Neural progenitor cell (in vitro differentiated cells): ENCODE measurements at regions not wholly inside any gene's neighbourhood (a gene's known extent, or its start where the extent isn't known, plus 50 kb on each side); places are given as distances from the start of the nearest gene placed in this dataset.

Experiments
- DNase-seq: peaks from one replicate; pipeline ENCODE4 v3.0.0-alpha.2; 2016; ENCODE audit warnings: low spot score
- H2AFZ ChIP-seq: fragments of 200-600 bp; sonication (generic); replicated peaks from 2 replicates; pipeline ENCODE4 v1.6.1; 2016; ENCODE audit warnings: antibody characterized with exemption
- H3F3A ChIP-seq: fragments of 200-600 bp; sonication (generic); 2 replicates; pipeline ENCODE4 v1.6.1; 2016; ENCODE audit warnings: antibody characterized with exemption, low read depth
- H3K27ac ChIP-seq: fragments of 200-600 bp; sonication (generic); 2 replicates; pipeline ENCODE4 v1.5.1; 2016; ENCODE audit warnings: mild to moderate bottlenecking
- H3K27me3 ChIP-seq: fragments of 200-600 bp; sonication (generic); 2 replicates; pipeline ENCODE4 v1.6.1; 2016; ENCODE audit warnings: mild to moderate bottlenecking, moderate library complexity
- H3K36me3 ChIP-seq: fragments of 200-600 bp; sonication (generic); 2 replicates; pipeline ENCODE4 v1.5.1; 2016
- H3K4me1 ChIP-seq: fragments of 200-600 bp; sonication (generic); 2 replicates; pipeline ENCODE4 v1.6.1; 2016; ENCODE audit warnings: mixed run types
- H3K4me2 ChIP-seq: fragments of 200-600 bp; sonication (generic); 2 replicates; pipeline ENCODE4 v1.6.1; 2016
- H3K4me3 ChIP-seq: fragments of 200-600 bp; sonication (generic); 2 replicates; pipeline ENCODE4 v1.5.1; 2016
- H3K79me2 ChIP-seq: fragments of 200-600 bp; sonication (generic); 2 replicates; pipeline ENCODE4 v1.6.1; 2016; ENCODE audit warnings: low read depth
- H3K9ac ChIP-seq: fragments of 200-600 bp; sonication (generic); 2 replicates; pipeline ENCODE4 v1.6.1; 2016
- H3K9me3 ChIP-seq: fragments of 200-600 bp; sonication (generic); 2 replicates; pipeline ENCODE4 v1.5.1; 2016; ENCODE audit warnings: low read depth
- H4K20me1 ChIP-seq: fragments of 200-600 bp; sonication (generic); 2 replicates; pipeline ENCODE4 v1.6.1; 2016; ENCODE audit warnings: low read depth
- H3K27ac Mint-ChIP-seq: 3 replicates; pipeline ENCODE4 v1.8.0; 2021; ENCODE audit warnings: mixed read lengths
- H3K27me3 Mint-ChIP-seq: 2 replicates; pipeline ENCODE4 v1.8.0; 2022; ENCODE audit warnings: low read depth, mild to moderate bottlenecking, inconsistent platforms, moderate library complexity, mixed read lengths; ENCODE audit not compliant: insufficient read depth
- H3K36me3 Mint-ChIP-seq: 3 replicates; pipeline ENCODE4 v1.8.0; 2021; ENCODE audit warnings: mixed read lengths
- H3K4me1 Mint-ChIP-seq: 3 replicates; pipeline ENCODE4 v1.8.0; 2021; ENCODE audit warnings: mixed read lengths
- H3K4me3 Mint-ChIP-seq: 3 replicates; pipeline ENCODE4 v1.8.0; 2021; ENCODE audit warnings: mild to moderate bottlenecking, moderate library complexity, mixed read lengths
- H3K9me3 Mint-ChIP-seq: 3 replicates; pipeline ENCODE4 v1.8.0; 2020; ENCODE audit warnings: mixed read lengths
- EZH2 ChIP-seq: fragments of 200-600 bp; sonication (generic); IDR thresholded peaks from 2 replicates; pipeline ENCODE4 v1.6.1; 2017; ENCODE audit warnings: antibody characterized with exemption, mild to moderate bottlenecking, moderate library complexity
- EZH2phosphoT487 ChIP-seq: fragments of 200-600 bp; sonication (generic); IDR thresholded peaks from 2 replicates; pipeline ENCODE4 v1.6.1; 2017; ENCODE audit warnings: antibody characterized with exemption
- TF ChIP-seq, protein P1 (sequence below): fragments of 200-600 bp; sonication (generic); IDR thresholded peaks from 2 replicates; pipeline ENCODE4 v1.5.1; 2017; ENCODE audit warnings: antibody characterized with exemption, mild to moderate bottlenecking

DNA sequence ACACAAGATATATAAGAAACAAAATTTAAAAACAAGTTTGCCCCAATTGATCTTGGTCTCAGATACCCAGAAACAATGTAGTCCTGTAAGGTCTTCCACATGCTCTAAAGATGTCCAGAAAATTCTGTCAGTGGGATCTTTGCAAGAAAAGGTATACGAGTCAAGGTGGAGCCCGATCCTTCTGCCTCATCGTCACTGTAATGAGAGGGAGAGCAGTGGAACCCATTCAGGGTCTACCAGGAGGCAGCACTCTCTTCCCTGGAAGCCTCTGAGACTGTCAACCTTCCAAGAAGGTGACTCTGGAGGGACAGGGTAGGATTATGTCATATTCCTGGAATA, 112.8 kb downstream of the JCAD start:
- Mint-ChIP-seq H3K4me1 (peaks cover 12% of the 10 kb centered on the region), H3K27me3 (peaks cover 5% of the 10 kb centered on the region), H3K36me3 (no peaks in the 10 kb centered on the region), H3K27ac (no peak overlapping the region), H3K4me3 (no peak overlapping the region), H3K9me3 (no peaks in the 10 kb centered on the region)
- H3K9ac ChIP-seq, result no peak overlapping the region
- TF ChIP-seq EZH2 (no peak), EZH2phosphoT487 (no peak)
- TF ChIP-seq, protein P1, sequence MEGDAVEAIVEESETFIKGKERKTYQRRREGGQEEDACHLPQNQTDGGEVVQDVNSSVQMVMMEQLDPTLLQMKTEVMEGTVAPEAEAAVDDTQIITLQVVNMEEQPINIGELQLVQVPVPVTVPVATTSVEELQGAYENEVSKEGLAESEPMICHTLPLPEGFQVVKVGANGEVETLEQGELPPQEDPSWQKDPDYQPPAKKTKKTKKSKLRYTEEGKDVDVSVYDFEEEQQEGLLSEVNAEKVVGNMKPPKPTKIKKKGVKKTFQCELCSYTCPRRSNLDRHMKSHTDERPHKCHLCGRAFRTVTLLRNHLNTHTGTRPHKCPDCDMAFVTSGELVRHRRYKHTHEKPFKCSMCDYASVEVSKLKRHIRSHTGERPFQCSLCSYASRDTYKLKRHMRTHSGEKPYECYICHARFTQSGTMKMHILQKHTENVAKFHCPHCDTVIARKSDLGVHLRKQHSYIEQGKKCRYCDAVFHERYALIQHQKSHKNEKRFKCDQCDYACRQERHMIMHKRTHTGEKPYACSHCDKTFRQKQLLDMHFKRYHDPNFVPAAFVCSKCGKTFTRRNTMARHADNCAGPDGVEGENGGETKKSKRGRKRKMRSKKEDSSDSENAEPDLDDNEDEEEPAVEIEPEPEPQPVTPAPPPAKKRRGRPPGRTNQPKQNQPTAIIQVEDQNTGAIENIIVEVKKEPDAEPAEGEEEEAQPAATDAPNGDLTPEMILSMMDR, result no peak
- no peaks in the 10 kb centered on the region for H3F3A ChIP-seq
- H3K4me2 ChIP-seq, result no peak overlapping the region
- peaks cover 9% of the 10 kb centered on the region for H3K4me1 ChIP-seq
- no peaks in the 10 kb centered on the region for H4K20me1 ChIP-seq
- H3K36me3 ChIP-seq, result no peaks in the 10 kb centered on the region
- no peak overlapping the region for H3K4me3 ChIP-seq
- H2AFZ ChIP-seq, result peak overlapping the region; percentile 73
- no peaks in the 10 kb centered on the region for H3K9me3 ChIP-seq
- H3K79me2 ChIP-seq, result no peaks in the 10 kb centered on the region
- no peak overlapping the region for H3K27ac ChIP-seq
- no peak for DNase-seq
- no peaks in the 10 kb centered on the region for H3K27me3 ChIP-seq

DNA sequence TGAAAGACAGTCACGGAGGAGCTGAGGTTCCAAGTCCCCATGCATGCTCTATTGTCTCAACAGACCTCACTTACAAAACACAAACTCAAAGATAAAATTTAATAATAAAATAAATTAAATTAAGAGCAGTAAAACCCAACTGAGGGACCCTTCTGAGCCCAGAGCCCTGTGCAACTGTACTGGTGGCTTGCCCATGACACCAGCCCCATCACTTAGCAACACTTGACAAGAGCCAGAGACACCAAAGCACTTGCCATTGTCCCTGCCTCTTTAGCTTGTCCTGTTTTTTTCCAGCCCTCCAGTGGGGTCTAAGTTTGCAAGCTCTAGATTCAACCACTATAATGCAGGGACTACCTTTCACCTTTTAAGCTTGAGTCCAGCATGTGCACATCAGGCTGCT, 117.9 kb downstream of the JCAD start:
- Histone ChIP-seq H3K36me3 (no peaks in the 10 kb centered on the region), H3K27ac (no peak overlapping the region), H4K20me1 (no peaks in the 10 kb centered on the region), H3F3A (no peaks in the 10 kb centered on the region), H3K9me3 (no peaks in the 10 kb centered on the region), H3K4me3 (no peak overlapping the region), H3K9ac (no peak overlapping the region), H2AFZ (no peak overlapping the region), H3K4me1 (no peaks in the 10 kb centered on the region), H3K27me3 (no peaks in the 10 kb centered on the region), H3K79me2 (no peaks in the 10 kb centered on the region), H3K4me2 (no peak overlapping the region)
- no peaks in the 10 kb centered on the region for H3K4me1 Mint-ChIP-seq
- H3K4me3 Mint-ChIP-seq, result no peak overlapping the region
- no peak for DNase-seq
- TF ChIP-seq, protein P1, result no peak
- TF ChIP-seq EZH2 (no peak), EZH2phosphoT487 (no peak)
- H3K27ac Mint-ChIP-seq, result no peak overlapping the region
- H3K9me3 Mint-ChIP-seq, result peaks cover 6% of the 10 kb centered on the region
- peaks cover 5% of the 10 kb centered on the region for H3K27me3 Mint-ChIP-seq
- H3K36me3 Mint-ChIP-seq, result no peaks in the 10 kb centered on the region

DNA sequence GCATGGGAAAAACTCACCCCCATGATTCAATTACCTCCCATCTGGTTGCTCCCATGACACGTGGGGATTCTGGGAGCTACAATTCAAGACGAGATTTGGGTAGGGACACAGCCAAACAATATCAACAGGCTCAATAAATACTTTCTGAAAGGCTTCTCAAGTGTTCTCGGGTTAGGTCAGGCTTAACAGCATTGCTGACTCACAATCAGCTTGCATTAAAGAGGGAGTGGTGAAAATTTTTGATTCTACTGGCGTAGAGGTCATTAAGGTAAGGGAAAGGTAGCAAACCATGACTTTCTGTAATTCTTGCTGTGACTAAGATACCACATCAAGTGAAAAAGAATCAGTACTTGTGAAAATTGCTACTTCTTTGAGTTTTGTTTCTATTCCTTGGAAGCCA, 126.4 kb downstream of the JCAD start:
- H3K36me3 ChIP-seq, result no peaks in the 10 kb centered on the region
- H3K4me3 ChIP-seq, result no peak overlapping the region
- H2AFZ ChIP-seq, result no peak overlapping the region
- no peaks in the 10 kb centered on the region for H3K27me3 ChIP-seq
- no peak overlapping the region for H3K27ac Mint-ChIP-seq
- DNase-seq, result no peak
- peaks cover 5% of the 10 kb centered on the region for H3K27me3 Mint-ChIP-seq
- no peak overlapping the region for H3K9ac ChIP-seq
- H3K27ac ChIP-seq, result no peak overlapping the region
- no peaks in the 10 kb centered on the region for H3K9me3 ChIP-seq
- peaks cover 14% of the 10 kb centered on the region for H3K4me1 Mint-ChIP-seq
- peaks cover 37% of the 10 kb centered on the region for H3K9me3 Mint-ChIP-seq
- no peak overlapping the region for H3K4me2 ChIP-seq
- peaks cover 6% of the 10 kb centered on the region for H3K36me3 Mint-ChIP-seq
- no peaks in the 10 kb centered on the region for H3F3A ChIP-seq
- no peak overlapping the region for H3K4me3 Mint-ChIP-seq
- TF ChIP-seq EZH2phosphoT487 (no peak), EZH2 (no peak)
- TF ChIP-seq, protein P1, result no peak
- H3K79me2 ChIP-seq, result no peaks in the 10 kb centered on the region
- no peaks in the 10 kb centered on the region for H4K20me1 ChIP-seq
- H3K4me1 ChIP-seq, result no peaks in the 10 kb centered on the region

DNA sequence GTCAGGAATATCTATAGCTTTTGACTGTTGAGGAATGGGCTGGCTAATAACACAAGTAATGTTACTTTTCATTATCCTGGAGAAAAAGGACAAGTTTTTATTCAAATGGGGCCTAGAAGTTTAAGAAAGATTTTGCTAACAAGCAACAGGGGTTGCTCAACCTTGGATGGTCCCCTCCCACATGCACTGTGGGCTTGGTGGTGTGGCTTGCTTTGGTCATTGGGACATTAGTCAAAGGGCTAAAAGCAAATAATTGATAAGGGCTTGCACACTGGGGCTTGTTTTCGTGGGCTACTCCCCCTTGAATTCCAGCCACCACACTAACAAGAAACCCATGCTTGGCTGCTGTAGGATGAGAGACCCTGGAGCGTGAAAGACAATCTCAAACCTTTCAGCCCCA, 127.6 kb downstream of the JCAD start:
- H3K4me1 Mint-ChIP-seq, result peaks cover 22% of the 10 kb centered on the region
- no peak for DNase-seq

More for the DNA sequence above, 127.6 kb downstream of the JCAD start:
- no peak overlapping the region for H3K4me3 ChIP-seq
- no peaks in the 10 kb centered on the region for H3K79me2 ChIP-seq
- H3K9ac ChIP-seq, result no peak overlapping the region
- Mint-ChIP-seq H3K36me3 (peaks cover 9% of the 10 kb centered on the region), H3K27ac (no peak overlapping the region), H3K9me3 (peaks cover 48% of the 10 kb centered on the region), H3K27me3 (peaks cover 9% of the 10 kb centered on the region), H3K4me3 (no peak overlapping the region)
- H3K27ac ChIP-seq, result no peak overlapping the region
- no peaks in the 10 kb centered on the region for H3F3A ChIP-seq
- H3K4me2 ChIP-seq, result no peak overlapping the region
- H3K4me1 ChIP-seq, result peaks cover 1% of the 10 kb centered on the region
- TF ChIP-seq, protein P1, result no peak
- no peak for TF ChIP-seq EZH2
- TF ChIP-seq EZH2phosphoT487, result no peak
- H4K20me1 ChIP-seq, result no peaks in the 10 kb centered on the region
- H3K9me3 ChIP-seq, result no peaks in the 10 kb centered on the region
- no peak overlapping the region for H2AFZ ChIP-seq
- H3K36me3 ChIP-seq, result no peaks in the 10 kb centered on the region
- no peaks in the 10 kb centered on the region for H3K27me3 ChIP-seq
